ENCODE measurements at regions not wholly inside any gene's neighbourhood (a gene's known extent, or its start where the extent isn't known, plus 50 kb on each side); places are given as distances from the start of the nearest gene placed in this dataset.

DNA sequence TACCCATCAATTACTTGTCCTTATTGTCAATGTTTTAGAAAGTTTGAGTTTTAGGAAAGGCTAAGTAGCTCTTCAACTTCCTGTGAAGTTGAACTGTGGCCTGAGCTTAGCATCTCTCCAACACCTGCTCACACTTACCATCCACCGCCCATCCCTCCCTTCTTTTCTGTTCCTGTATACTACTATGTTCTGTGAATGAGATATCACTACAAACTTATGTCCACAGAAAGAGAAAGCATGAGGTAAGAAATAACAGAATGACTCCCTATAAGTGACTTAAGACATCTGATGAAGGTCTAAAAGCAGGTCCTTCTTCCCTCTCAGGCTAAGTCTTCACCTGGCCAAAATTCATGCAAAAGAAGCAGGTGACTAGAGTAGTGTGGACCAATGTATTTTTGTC lies 246.3 kb upstream of the PREP start:
- Histone ChIP-seq H4K20me1 (replicated peaks; ENCODE audit: control insufficient read depth, extremely low read depth, insufficient read depth, low read length) (no peaks in the 10 kb centered on the region), H3K9ac (replicated peaks; ENCODE audit: extremely low read depth, insufficient read depth, low read length) (no peak overlapping the region), H3K27me3 (ENCODE audit: control insufficient read depth in 2 of 2, insufficient read depth in 2 of 2, low read length in 2 of 2) (no peaks in the 10 kb centered on the region), H3K9me1 (replicated peaks; ENCODE audit: control insufficient read depth, extremely low read depth, insufficient read depth, low read length) (no peaks in the 10 kb centered on the region), H3K9me3 (replicated peaks; ENCODE audit: control insufficient read depth, insufficient read depth, low read length) (no peaks in the 10 kb centered on the region), H2AFZ (ENCODE audit: low read depth, low read length) (no peak overlapping the region), H3K27ac (ENCODE audit: insufficient read depth, low read depth, low read length) (no peak overlapping the region), H3K4me2 (ENCODE audit: insufficient read depth, low read length) (no peak overlapping the region), H3K36me3 (ENCODE audit: control insufficient read depth in 2 of 2, extremely low read depth in 1 of 2, insufficient read depth in 2 of 2, low read length in 2 of 2) (no peaks in the 10 kb centered on the region), H3K4me1 (ENCODE audit: control insufficient read depth, extremely low read depth, insufficient read depth, low read length) (no peaks in the 10 kb centered on the region), H3K4me3 (replicated peaks in 1 of 3; ENCODE audit: insufficient read depth in 1 of 3, low read depth in 1 of 3, low read length in 3 of 3) (no peak overlapping the region), H3K79me2 (ENCODE audit: control insufficient read depth, insufficient read depth, low read length) (no peaks in the 10 kb centered on the region)
- intact Hi-C loops (cut with micrococcal nuclease) = no loop called here
- ChIA-PET CTCF (no interaction called here), POLR2A (no interaction called here)
- DNase-seq (ENCODE audit: low read depth, low spot score) (no peak), FAIRE-seq (no peak)
- BruUV-seq (replicated peaks) = no TSS peak
- dilution Hi-C loops (cut with MboI; ENCODE audit: extremely low pct_ligation_motif_present, low sequenced_read_pairs) = no loop called here
- TF ChIP-seq JUN (IDR thresholded peaks at IDR 0.05; ENCODE audit: borderline replicate concordance, insufficient read depth, insufficient read length, low read depth) = no peak
- TF ChIP-seq POLR2AphosphoS5 (IDR thresholded peaks at IDR 0.05; ENCODE audit: insufficient read depth, low read depth, low read length) = no peak
- TF ChIP-seq CTCF (IDR thresholded peaks at IDR 0.05; ENCODE audit: extremely low read depth in 1 of 2, insufficient read depth in 1 of 2, low read depth in 1 of 2, low read length in 2 of 2) = no peak

- Histone ChIP-seq H3K4me1 (ENCODE audit: control insufficient read depth, extremely low read depth, insufficient read depth, low read length) (no peaks in the 10 kb centered on the region), H4K20me1 (replicated peaks; ENCODE audit: control insufficient read depth, extremely low read depth, insufficient read depth, low read length) (no peaks in the 10 kb centered on the region), H3K79me2 (ENCODE audit: control insufficient read depth, insufficient read depth, low read length) (no peaks in the 10 kb centered on the region), H3K36me3 (ENCODE audit: control insufficient read depth in 2 of 2, extremely low read depth in 1 of 2, insufficient read depth in 2 of 2, low read length in 2 of 2) (no peaks in the 10 kb centered on the region), H2AFZ (ENCODE audit: low read depth, low read length) (no peak overlapping the region), H3K4me3 (replicated peaks in 1 of 3; ENCODE audit: insufficient read depth in 1 of 3, low read depth in 1 of 3, low read length in 3 of 3) (no peak overlapping the region), H3K27ac (ENCODE audit: insufficient read depth, low read depth, low read length) (no peak overlapping the region), H3K9me1 (replicated peaks; ENCODE audit: control insufficient read depth, extremely low read depth, insufficient read depth, low read length) (no peaks in the 10 kb centered on the region), H3K4me2 (ENCODE audit: insufficient read depth, low read length) (no peak overlapping the region), H3K27me3 (ENCODE audit: control insufficient read depth in 2 of 2, insufficient read depth in 2 of 2, low read length in 2 of 2) (no peaks in the 10 kb centered on the region), H3K9ac (replicated peaks; ENCODE audit: extremely low read depth, insufficient read depth, low read length) (no peak overlapping the region), H3K9me3 (replicated peaks; ENCODE audit: control insufficient read depth, insufficient read depth, low read length) (no peaks in the 10 kb centered on the region)
- TF ChIP-seq FOS (IDR thresholded peaks at IDR 0.05; ENCODE audit: borderline replicate concordance, insufficient read depth, low read length) (no peak), POLR2AphosphoS5 (IDR thresholded peaks at IDR 0.05; ENCODE audit: insufficient read depth, low read depth, low read length) (no peak), CTCF (IDR thresholded peaks at IDR 0.05; ENCODE audit: extremely low read depth in 1 of 2, insufficient read depth in 1 of 2, low read depth in 1 of 2, low read length in 2 of 2) (no peak), MAX (IDR thresholded peaks at IDR 0.05; ENCODE audit: insufficient read depth, insufficient read length) (no peak), EZH2 (IDR thresholded peaks at IDR 0.05; ENCODE audit: borderline replicate concordance, low read depth, low read length, severe bottlenecking) (no peak), JUN (IDR thresholded peaks at IDR 0.05; ENCODE audit: borderline replicate concordance, insufficient read depth, insufficient read length, low read depth) (no peak), POLR2A (IDR thresholded peaks at IDR 0.05; ENCODE audit: low read depth, low read length) (no peak), MYC (IDR thresholded peaks at IDR 0.05; ENCODE audit: low read depth, low read length) (no peak), GATA2 (IDR thresholded peaks at IDR 0.05; ENCODE audit: insufficient read depth, insufficient read length, low read depth, low read length) (no peak)
- intact Hi-C loops (cut with micrococcal nuclease) (no loop called here), dilution Hi-C loops (cut with MboI; ENCODE audit: extremely low pct_ligation_motif_present, low sequenced_read_pairs) (no loop called here)
- POLR2A ChIA-PET = no interaction called here
- FAIRE-seq = no peak
- CTCF ChIA-PET = interaction anchor here (0.9 kb wide), 1 partner anchor 217 kb away, joined by 4 read pairs; no protein-coding TSS in a partner anchor
- no peak for DNase-seq (ENCODE audit: low read depth, low spot score)
- no TSS peak for BruUV-seq (replicated peaks)
Measured at GRCh38 chr6:105648276-105648675, 245.4 kb upstream of the PREP start.
